CD4-positive, alpha-beta T cell (primary cell): ENCODE measurements at regions not wholly inside any gene's neighbourhood (a gene's known extent, or its start where the extent isn't known, plus 50 kb on each side); places are given as distances from the start of the nearest gene placed in this dataset.

Experiments used
- ATAC-seq: fragments of 200-7000 bp; cut with Tn5 transposase; one replicate; pipeline ENCODE4 v1.10.0; 2022; ENCODE audit warnings: mild to moderate bottlenecking; ENCODE audit not compliant: poor library complexity
- CTCF ChIA-PET: fragments of 350-600 bp; sonication (Branson Sonifier 250); formaldehyde crosslinking; loops from one replicate; lab custom pipeline; 2021; ENCODE audit warnings: antibody characterized with exemption, inconsistent platforms; lab: Charles Lee
- POLR2A ChIA-PET: fragments of 350-600 bp; sonication (Branson Sonifier 250); formaldehyde crosslinking; loops from one replicate; lab custom pipeline; 2021; ENCODE audit warnings: antibody characterized with exemption, inconsistent platforms; lab: Charles Lee
- DNase-seq, 14 experiments: peaks; one replicate each; pipeline ENCODE4 v3.0.0-alpha.2; 2013 to 2020; ENCODE audit warnings: mixed read lengths in 2 of 14
- H3K27ac ChIP-seq, 2 donors: one replicate each; pipeline versions ENCODE4 v1.5.1 to v1.7.0; 2013; ENCODE audit warnings: low read length in 2 of 2, low read depth in 1 of 2, mild to moderate bottlenecking in 1 of 2
- H3K27me3 ChIP-seq, 2 experiments: 1 replicate in 1 of 2; 2 replicates in 1 of 2; pipeline versions ENCODE4 v1.6.1 to v1.7.0; 2013; ENCODE audit warnings: low read length in 2 of 2, control low read depth in 1 of 2, mild to moderate bottlenecking in 1 of 2, moderate library complexity in 1 of 2; ENCODE audit not compliant: insufficient read depth in 2 of 2, control insufficient read depth in 1 of 2
- H3K36me3 ChIP-seq: one replicate; pipeline ENCODE4 v1.6.1; 2013; ENCODE audit warnings: low read length, control low read depth; ENCODE audit not compliant: insufficient read depth
- H3K4me1 ChIP-seq: one replicate; pipeline ENCODE4 v1.6.1; 2013; ENCODE audit warnings: low read length, control low read depth; ENCODE audit not compliant: insufficient read depth
- H3K4me3 ChIP-seq: one replicate; pipeline ENCODE4 v1.5.1; 2013; ENCODE audit warnings: mild to moderate bottlenecking, low read length, moderate library complexity
- H3K9me3 ChIP-seq, 2 experiments: 1 replicate in 1 of 2; 2 replicates in 1 of 2; pipeline versions ENCODE4 v1.6.1 to v1.7.0; 2013; ENCODE audit warnings: low read length in 2 of 2, mild to moderate bottlenecking in 2 of 2, control low read depth in 1 of 2, moderate library complexity in 1 of 2; ENCODE audit not compliant: control insufficient read depth in 1 of 2, insufficient read depth in 1 of 2
- H3K27ac Mint-ChIP-seq: one replicate; pipeline ENCODE4 v1.8.0; 2020; ENCODE audit warnings: mixed read lengths
- H3K27me3 Mint-ChIP-seq: one replicate; pipeline ENCODE4 v1.8.0; 2021; ENCODE audit warnings: mixed read lengths
- H3K36me3 Mint-ChIP-seq: one replicate; pipeline ENCODE4 v1.8.0; 2021; ENCODE audit warnings: low read depth, mixed read lengths
- H3K4me1 Mint-ChIP-seq: one replicate; pipeline ENCODE4 v1.8.0; 2021; ENCODE audit warnings: low read depth, mixed read lengths
- H3K4me3 Mint-ChIP-seq: one replicate; pipeline ENCODE4 v1.8.0; 2020; ENCODE audit warnings: mild to moderate bottlenecking, mixed read lengths
- H3K9me3 Mint-ChIP-seq: one replicate; pipeline ENCODE4 v1.8.0; 2020; ENCODE audit warnings: mixed read lengths
- intact Hi-C, 2 experiments: fragments of 100-400 bp; cut with DNase I in 1 of 2; cut with micrococcal nuclease in 1 of 2; formaldehyde crosslinking; loops; one replicate each; pipeline versions ENCODE4 v1.15.1 to v1.9.0; 2023 to 2025; cut with DNase I, micrococcal nuclease
- TF ChIP-seq, protein P1 (sequence below): fragments of 200-600 bp; IDR thresholded peaks from one replicate; pipeline ENCODE4 v1.8.0; 2022; ENCODE audit warnings: antibody characterized with exemption, mild to moderate bottlenecking

DNA sequence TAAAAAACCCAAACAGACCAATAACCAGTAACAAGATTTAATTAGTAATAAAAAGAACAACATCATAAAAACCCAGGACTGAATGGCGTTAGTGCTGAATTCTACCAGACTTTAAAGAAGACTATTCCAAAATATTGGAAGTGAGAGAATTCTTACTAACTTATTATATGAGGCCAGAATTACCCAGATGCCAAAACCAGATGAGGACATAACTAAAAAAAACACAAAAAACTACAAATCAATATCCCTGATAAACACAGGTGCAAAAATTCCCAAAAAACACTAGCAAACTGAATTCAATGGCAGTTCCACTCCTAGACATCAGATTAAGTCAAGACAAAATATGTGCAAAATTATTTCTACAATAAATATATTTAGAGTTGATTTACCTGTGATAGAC is 400.1 kb upstream of the PABPC4L start:
- intact Hi-C loops, result no loop called here
- H3K4me3 Mint-ChIP-seq, result no peak overlapping the region

DNA sequence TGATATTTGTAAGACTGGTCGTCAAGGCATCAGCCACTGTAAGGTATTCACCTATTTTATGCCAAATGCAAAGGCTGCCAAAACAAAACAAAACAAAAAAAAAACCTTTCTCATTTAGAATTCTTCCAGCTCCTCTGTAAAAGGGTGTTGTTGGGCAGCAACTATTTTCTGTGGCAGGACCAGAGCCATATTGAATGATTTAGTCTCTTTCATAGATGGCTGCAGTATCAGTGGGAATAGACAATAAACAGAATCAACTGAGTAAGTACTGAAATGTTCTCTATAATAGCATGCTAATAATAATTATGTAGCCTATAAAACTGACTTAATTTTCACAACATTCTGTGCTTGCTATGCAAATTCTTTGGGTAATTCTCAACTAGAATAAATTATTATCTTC is 389.7 kb upstream of the PABPC4L start:
- Histone ChIP-seq H3K4me1 (no peaks in the 10 kb centered on the region), H3K36me3 (no peaks in the 10 kb centered on the region), H3K27me3 (no peaks in the 10 kb centered on the region), H3K4me3 (no peak overlapping the region), H3K27ac (no peak overlapping the region), H3K9me3 (no peaks in the 10 kb centered on the region)
- Mint-ChIP-seq H3K27ac (no peak overlapping the region), H3K9me3 (peaks cover 3% of the 10 kb centered on the region), H3K4me1 (no peaks in the 10 kb centered on the region), H3K27me3 (no peaks in the 10 kb centered on the region), H3K36me3 (no peaks in the 10 kb centered on the region), H3K4me3 (no peak overlapping the region)
- ATAC-seq (no peak), DNase-seq (no peak)
- CTCF ChIA-PET, result no interaction called here
- POLR2A ChIA-PET, result interaction anchor here (0.6 kb wide), 1 partner anchor 1898 kb away, joined by 4 read pairs; no protein-coding TSS in a partner anchor
- intact Hi-C loops, result no loop called here
- TF ChIP-seq, protein P1, sequence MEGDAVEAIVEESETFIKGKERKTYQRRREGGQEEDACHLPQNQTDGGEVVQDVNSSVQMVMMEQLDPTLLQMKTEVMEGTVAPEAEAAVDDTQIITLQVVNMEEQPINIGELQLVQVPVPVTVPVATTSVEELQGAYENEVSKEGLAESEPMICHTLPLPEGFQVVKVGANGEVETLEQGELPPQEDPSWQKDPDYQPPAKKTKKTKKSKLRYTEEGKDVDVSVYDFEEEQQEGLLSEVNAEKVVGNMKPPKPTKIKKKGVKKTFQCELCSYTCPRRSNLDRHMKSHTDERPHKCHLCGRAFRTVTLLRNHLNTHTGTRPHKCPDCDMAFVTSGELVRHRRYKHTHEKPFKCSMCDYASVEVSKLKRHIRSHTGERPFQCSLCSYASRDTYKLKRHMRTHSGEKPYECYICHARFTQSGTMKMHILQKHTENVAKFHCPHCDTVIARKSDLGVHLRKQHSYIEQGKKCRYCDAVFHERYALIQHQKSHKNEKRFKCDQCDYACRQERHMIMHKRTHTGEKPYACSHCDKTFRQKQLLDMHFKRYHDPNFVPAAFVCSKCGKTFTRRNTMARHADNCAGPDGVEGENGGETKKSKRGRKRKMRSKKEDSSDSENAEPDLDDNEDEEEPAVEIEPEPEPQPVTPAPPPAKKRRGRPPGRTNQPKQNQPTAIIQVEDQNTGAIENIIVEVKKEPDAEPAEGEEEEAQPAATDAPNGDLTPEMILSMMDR, result no peak

More for the DNA sequence above, 400.1 kb upstream of the PABPC4L start:
- Histone ChIP-seq H3K9me3 (no peaks in the 10 kb centered on the region), H3K36me3 (no peaks in the 10 kb centered on the region), H3K4me3 (no peak overlapping the region), H3K27ac (no peak overlapping the region), H3K27me3 (no peaks in the 10 kb centered on the region), H3K4me1 (no peaks in the 10 kb centered on the region)
- Mint-ChIP-seq H3K9me3 (peaks cover 7% of the 10 kb centered on the region), H3K4me1 (no peaks in the 10 kb centered on the region), H3K27ac (no peak overlapping the region), H3K27me3 (no peaks in the 10 kb centered on the region), H3K36me3 (no peaks in the 10 kb centered on the region)
- POLR2A ChIA-PET, result no interaction called here
- ATAC-seq (no peak), DNase-seq (no peak)
- CTCF ChIA-PET, result no interaction called here
- TF ChIP-seq, protein P1, result no peak

DNA sequence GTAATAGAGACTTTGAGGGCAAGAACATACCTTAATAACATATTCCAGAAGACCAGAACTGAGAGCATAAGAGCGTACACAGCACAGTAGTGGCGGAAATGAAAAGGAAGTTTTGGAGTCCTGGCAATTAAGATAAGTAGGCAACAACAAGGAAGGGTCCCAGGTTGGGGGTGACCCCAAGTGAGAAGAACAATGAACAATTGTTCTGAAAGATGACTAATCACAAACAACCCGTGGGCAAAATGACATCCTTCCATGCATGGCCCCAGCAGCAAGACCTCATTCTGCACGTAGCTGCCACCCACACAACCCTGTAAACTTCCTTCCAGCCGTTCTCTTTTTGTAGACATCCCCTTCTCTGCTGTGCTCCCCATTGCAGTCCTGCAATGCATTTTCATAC is 384.4 kb upstream of the PABPC4L start:
- H3K4me1 ChIP-seq, result no peaks in the 10 kb centered on the region
- CTCF ChIA-PET, result no interaction called here
- Mint-ChIP-seq H3K27ac (no peak overlapping the region), H3K4me1 (no peaks in the 10 kb centered on the region), H3K4me3 (no peak overlapping the region), H3K9me3 (peaks cover 4% of the 10 kb centered on the region), H3K36me3 (no peaks in the 10 kb centered on the region), H3K27me3 (no peaks in the 10 kb centered on the region)
- H3K9me3 ChIP-seq, result no peaks in the 10 kb centered on the region
- TF ChIP-seq, protein P1, result no peak
- DNase-seq (no peak), ATAC-seq (no peak)
- POLR2A ChIA-PET, result no interaction called here
- no peak overlapping the region for H3K4me3 ChIP-seq
- intact Hi-C loops, result no loop called here
- no peaks in the 10 kb centered on the region for H3K27me3 ChIP-seq
- no peak overlapping the region for H3K27ac ChIP-seq
- no peaks in the 10 kb centered on the region for H3K36me3 ChIP-seq
